Esophagus (tissue), 2 donors: ENCODE measurements at regions not wholly inside any gene's neighbourhood (a gene's known extent, or its start where the extent isn't known, plus 50 kb on each side); places are given as distances from the start of the nearest gene placed in this dataset.

Experiments used
- H3K27ac ChIP-seq, 2 donors: one replicate each; pipeline ENCODE4 v1.5.1; 2013; ENCODE audit warnings: low read depth in 2 of 2, mild to moderate bottlenecking in 2 of 2, inconsistent platforms in 1 of 2, low read length in 1 of 2, moderate library complexity in 1 of 2
- H3K27me3 ChIP-seq, 2 donors: one replicate each; pipeline ENCODE4 v1.6.1; 2013; ENCODE audit warnings: low read length in 2 of 2, control low read depth in 1 of 2, mild to moderate bottlenecking in 1 of 2; ENCODE audit not compliant: insufficient read depth in 2 of 2, control insufficient read depth in 1 of 2
- H3K36me3 ChIP-seq, 2 donors: one replicate each; pipeline ENCODE4 v1.6.1; 2013; ENCODE audit warnings: low read length in 1 of 2; ENCODE audit not compliant: control insufficient read depth in 2 of 2, insufficient read depth in 2 of 2
- H3K4me1 ChIP-seq, 2 donors: one replicate each; pipeline ENCODE4 v1.6.1; 2013; ENCODE audit warnings: low read length in 1 of 2; ENCODE audit not compliant: control insufficient read depth in 2 of 2, insufficient read depth in 2 of 2
- H3K4me3 ChIP-seq, 2 donors: one replicate each; pipeline ENCODE4 v1.5.1; 2013; ENCODE audit warnings: low read length in 2 of 2, mild to moderate bottlenecking in 2 of 2, low read depth in 1 of 2, moderate library complexity in 1 of 2
- H3K9me3 ChIP-seq, 2 donors: one replicate each; pipeline ENCODE4 v1.6.1; 2013; ENCODE audit warnings: mild to moderate bottlenecking in 2 of 2, low read depth in 1 of 2, low read length in 1 of 2, moderate library complexity in 1 of 2; ENCODE audit not compliant: control insufficient read depth in 2 of 2, insufficient read depth in 1 of 2
- WGBS, 2 donors: extraction: QIAGEN DNeasy Blood & Tissue Kit; methylation state at CpG; one replicate each; pipeline ENCODE4 v1.1.7; 2013; 5-methylcytosine and 5-hydroxymethylcytosine counted together
- donor health status: healthy with polysubstance abuse.
- donor health status: Bipolar disorder and iron deficiency.

GRCh38 chr7:41842956-41843355 lies 140.1 kb upstream of the INHBA start:
- no peaks in the 10 kb centered on the region for H3K36me3 ChIP-seq
- WGBS, 2 donors: 73 to 74% methylated on average over 4 of the region's 4 CpGs
- H3K4me3 ChIP-seq: no peak overlapping the region
- no peaks in the 10 kb centered on the region for H3K27me3 ChIP-seq
- no peaks in the 10 kb centered on the region for H3K9me3 ChIP-seq
- no peak overlapping the region for H3K27ac ChIP-seq
- no peaks in the 10 kb centered on the region for H3K4me1 ChIP-seq

DNA sequence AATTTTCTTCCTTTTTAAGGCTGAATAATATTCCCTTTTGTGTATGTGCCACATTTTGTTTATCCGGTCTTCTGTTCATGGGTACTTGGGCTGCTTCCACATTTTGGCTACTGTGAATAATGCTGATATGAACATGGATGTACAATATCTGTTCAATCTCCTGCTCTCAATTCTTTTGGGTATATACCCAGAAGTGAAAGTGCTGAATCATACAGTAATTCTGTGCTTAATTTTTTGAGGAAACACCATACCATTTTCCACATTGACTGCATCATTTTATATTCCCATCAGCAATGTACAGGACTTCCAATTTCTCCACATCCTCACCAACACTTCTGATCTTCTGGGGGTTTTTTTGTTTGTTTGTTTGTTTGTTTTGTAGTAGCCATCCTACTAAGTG lies 135.0 kb upstream of the INHBA start:
- Histone ChIP-seq H3K36me3 (no peaks in the 10 kb centered on the region), H3K4me3 (no peak overlapping the region), H3K9me3 (no peaks in the 10 kb centered on the region), H3K27me3 (peaks cover 0 to 2% of the 10 kb centered on the region in 2 donors), H3K4me1 (no peaks in the 10 kb centered on the region), H3K27ac (no peak overlapping the region)
- 94 to 96% methylated on average over 1 of the region's 1 CpG for WGBS, 2 donors

DNA sequence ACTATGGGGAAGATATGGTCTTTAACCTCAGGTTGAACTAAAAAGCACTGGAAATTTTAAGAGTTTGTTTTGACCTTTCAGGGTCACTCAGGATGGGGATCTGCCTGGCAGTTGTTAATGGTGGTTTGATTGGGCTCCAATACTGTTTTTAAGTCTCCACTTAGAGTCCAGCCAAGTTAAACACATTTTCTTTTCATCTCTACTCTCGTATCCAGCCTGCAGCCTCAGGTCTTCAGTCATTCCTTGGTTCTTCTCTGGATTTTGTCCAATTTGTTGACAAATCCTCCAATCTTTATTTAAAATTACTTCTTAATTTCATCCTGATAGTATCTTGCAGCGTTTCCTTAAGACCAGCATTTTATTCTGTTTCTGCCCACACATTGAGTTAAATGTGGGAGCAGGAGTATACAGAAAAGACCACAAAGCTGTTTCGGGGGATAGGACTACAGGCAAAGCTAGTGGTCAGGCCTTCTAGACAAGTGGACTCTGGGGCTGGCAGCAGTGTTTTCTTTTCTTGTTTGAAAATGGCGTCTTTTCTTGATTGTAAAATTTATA lies 133.2 kb upstream of the INHBA start:
- 55 to 61% methylated on average over 4 of the region's 4 CpGs for WGBS, 2 donors
- Histone ChIP-seq H3K4me1 (no peaks in the 10 kb centered on the region), H3K27ac (no peak overlapping the region), H3K36me3 (no peaks in the 10 kb centered on the region), H3K27me3 (peaks cover 0 to 2% of the 10 kb centered on the region in 2 donors), H3K4me3 (no peak overlapping the region), H3K9me3 (no peaks in the 10 kb centered on the region)

GRCh38 chr7:41834805-41835694 lies 132.2 kb upstream of the INHBA start:
- H3K27me3 ChIP-seq: peaks cover 0 to 2% of the 10 kb centered on the region in 2 donors
- H3K4me3 ChIP-seq: no peak overlapping the region
- 61 to 65% methylated on average over 8 of the region's 8 CpGs for WGBS, 2 donors
- H3K27ac ChIP-seq: peak overlapping the region in 1 of 2 donors; percentile 24
- H3K9me3 ChIP-seq: no peaks in the 10 kb centered on the region
- H3K4me1 ChIP-seq: no peaks in the 10 kb centered on the region
- H3K36me3 ChIP-seq: no peaks in the 10 kb centered on the region

DNA sequence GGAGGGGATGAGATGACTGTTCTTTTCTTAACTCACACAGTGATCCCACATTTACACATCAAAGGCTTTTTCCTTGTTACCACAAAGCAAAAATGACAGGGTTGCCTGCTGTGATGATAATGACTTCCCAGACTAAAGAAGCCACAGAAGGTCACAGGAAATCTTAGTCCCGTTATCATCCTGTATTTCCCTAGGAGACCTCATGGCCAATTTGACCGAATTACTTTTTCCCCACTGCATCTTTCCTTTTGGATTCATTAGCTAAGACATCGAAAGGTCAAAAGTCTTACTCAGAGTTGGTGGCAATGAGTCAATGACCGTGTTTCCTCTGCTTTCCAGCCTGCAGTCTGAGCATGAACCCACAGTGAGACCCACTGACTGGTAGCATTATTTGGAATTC lies 130.1 kb upstream of the INHBA start:
- H3K27ac ChIP-seq: no peak overlapping the region
- no peaks in the 10 kb centered on the region for H3K4me1 ChIP-seq
- WGBS, 2 donors: 62 to 70% methylated on average over 4 of the region's 4 CpGs
- no peaks in the 10 kb centered on the region for H3K36me3 ChIP-seq
- H3K27me3 ChIP-seq: peaks cover 0 to 2% of the 10 kb centered on the region in 2 donors
- no peaks in the 10 kb centered on the region for H3K9me3 ChIP-seq
- H3K4me3 ChIP-seq: no peak overlapping the region

GRCh38 chr7:41830271-41830670 lies 127.4 kb upstream of the INHBA start:
- Histone ChIP-seq H3K27ac (no peak overlapping the region), H3K4me3 (no peak overlapping the region), H3K27me3 (peaks cover 0 to 2% of the 10 kb centered on the region in 2 donors), H3K36me3 (no peaks in the 10 kb centered on the region), H3K9me3 (no peaks in the 10 kb centered on the region), H3K4me1 (no peaks in the 10 kb centered on the region)
- WGBS, 2 donors: 54 to 73% methylated on average over 2 of the region's 2 CpGs

DNA sequence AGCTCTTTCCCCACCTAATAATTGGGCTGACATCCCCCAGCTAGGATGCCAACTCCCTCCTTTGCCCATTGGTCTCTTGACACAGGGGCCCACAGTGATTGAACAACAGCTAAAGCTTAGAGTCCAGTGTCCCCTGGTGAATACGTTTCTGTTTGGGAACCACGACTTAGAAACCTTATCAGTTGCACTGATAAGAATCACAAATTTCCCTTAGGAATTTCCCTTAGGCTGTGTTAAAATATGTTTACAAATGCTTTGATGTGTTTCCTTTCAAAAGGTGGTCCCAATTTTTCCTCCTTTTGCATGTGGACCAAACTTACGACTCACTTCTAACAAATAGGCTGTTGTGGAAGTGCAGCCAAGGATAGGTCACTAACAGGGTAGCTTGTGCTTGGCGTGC lies 126.0 kb upstream of the INHBA start:
- no peak overlapping the region for H3K4me3 ChIP-seq
- peaks cover 0 to 2% of the 10 kb centered on the region in 2 donors for H3K27me3 ChIP-seq
- 62 to 73% methylated on average over 4 of the region's 4 CpGs for WGBS, 2 donors
- H3K9me3 ChIP-seq: no peaks in the 10 kb centered on the region
- H3K36me3 ChIP-seq: no peaks in the 10 kb centered on the region
- no peaks in the 10 kb centered on the region for H3K4me1 ChIP-seq
- H3K27ac ChIP-seq: no peak overlapping the region

GRCh38 chr7:41826641-41827040 lies 123.8 kb upstream of the INHBA start:
- Histone ChIP-seq H3K4me1 (no peaks in the 10 kb centered on the region), H3K36me3 (no peaks in the 10 kb centered on the region), H3K27ac (no peak overlapping the region), H3K27me3 (no peaks in the 10 kb centered on the region), H3K9me3 (no peaks in the 10 kb centered on the region), H3K4me3 (no peak overlapping the region)
- WGBS, 2 donors: 94% methylated on average over 1 of the region's 1 CpG

DNA sequence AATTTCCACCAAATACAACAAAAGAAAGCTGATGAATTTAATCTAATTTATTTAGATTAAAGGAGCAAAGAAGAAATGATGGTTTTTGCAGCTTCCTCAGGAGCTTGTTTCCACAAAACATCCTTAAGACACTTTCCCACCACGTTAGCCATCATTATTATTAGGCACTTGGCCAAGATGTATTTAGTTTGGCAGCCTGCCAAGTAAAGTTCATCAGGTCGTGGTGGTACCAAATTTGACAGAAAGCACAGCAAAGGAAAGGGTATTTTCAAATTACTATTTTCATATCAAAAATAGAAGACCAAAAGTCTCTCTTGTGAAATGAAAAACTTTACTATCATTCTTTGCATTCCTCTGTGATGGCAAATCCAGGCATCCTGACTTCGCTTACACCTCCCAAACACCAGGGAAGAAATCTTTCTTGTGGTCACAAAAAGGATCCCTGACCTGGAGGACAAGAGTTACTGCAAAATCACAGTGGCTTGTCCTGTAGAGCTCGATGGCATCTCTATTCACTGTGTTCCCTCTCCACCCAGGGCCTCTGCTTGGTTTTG lies 123.1 kb upstream of the INHBA start:
- no peaks in the 10 kb centered on the region for H3K4me1 ChIP-seq
- no peaks in the 10 kb centered on the region for H3K9me3 ChIP-seq
- WGBS, 2 donors: 40 to 41% methylated on average over 4 of the region's 4 CpGs
- H3K4me3 ChIP-seq: no peak overlapping the region
- no peaks in the 10 kb centered on the region for H3K27me3 ChIP-seq
- H3K27ac ChIP-seq: no peak overlapping the region
- no peaks in the 10 kb centered on the region for H3K36me3 ChIP-seq
